H1 (cell line): ENCODE measurements at regions not wholly inside any gene's neighbourhood (a gene's known extent, or its start where the extent isn't known, plus 50 kb on each side); places are given as distances from the start of the nearest gene placed in this dataset.

ENCODE experiments used
- GTF2F1 ChIP-seq: IDR thresholded peaks from 2 replicates; pipeline ENCODE4 v1.6.1; 2012; ENCODE audit warnings: low read depth, low read length, improper control_type of control experiment, borderline replicate concordance
- JUND ChIP-seq: IDR thresholded peaks from 2 replicates; pipeline ENCODE4 v1.6.1; 2011; ENCODE audit warnings: mild to moderate bottlenecking, improper control_type of control experiment, low read length
- MAX ChIP-seq: IDR thresholded peaks from 2 replicates; pipeline ENCODE4 v1.6.1; 2012; ENCODE audit warnings: inconsistent platforms
- TEAD4 ChIP-seq: IDR thresholded peaks from 2 replicates; pipeline ENCODE4 v1.6.1; 2012; ENCODE audit warnings: low read depth, low read length, inconsistent platforms, mixed read lengths
- TF ChIP-seq, protein P1 (sequence below), 3 experiments: IDR thresholded peaks; 1 replicate in 2 of 3; 2 replicates in 1 of 3; pipeline versions ENCODE4 v1.5.1 to v1.6.1; 2011; ENCODE audit warnings: low read length in 3 of 3, mild to moderate bottlenecking in 3 of 3, inconsistent platforms in 2 of 3, low read depth in 1 of 3, moderate library complexity in 1 of 3; ENCODE audit not compliant: insufficient read depth in 1 of 3; ENCODE audit errors: control extremely low read depth in 1 of 3

DNA sequence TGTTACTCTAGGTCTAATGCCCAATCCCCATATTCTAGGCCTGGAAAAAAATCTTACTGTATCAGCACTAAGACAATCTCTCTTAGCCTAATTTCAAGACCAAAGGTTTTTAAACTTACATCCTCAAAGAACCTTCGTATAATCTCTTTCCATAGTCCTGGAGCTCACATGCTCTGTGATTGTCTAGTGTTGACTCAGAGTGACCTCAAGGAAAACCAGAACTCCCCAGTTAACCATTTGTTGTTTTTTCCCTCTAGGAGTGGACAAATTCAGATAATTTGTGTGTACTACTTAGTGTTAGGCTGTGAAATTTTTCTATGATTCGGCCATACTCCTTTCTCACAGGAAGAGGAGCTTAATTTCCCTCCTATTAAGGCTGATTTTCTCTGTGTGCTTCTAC lies 536.1 kb downstream of the SLC4A3 start:
- TF ChIP-seq TEAD4 (no peak), MAX (no peak), GTF2F1 (no peak), JUND (no peak)
- TF ChIP-seq, protein P1, sequence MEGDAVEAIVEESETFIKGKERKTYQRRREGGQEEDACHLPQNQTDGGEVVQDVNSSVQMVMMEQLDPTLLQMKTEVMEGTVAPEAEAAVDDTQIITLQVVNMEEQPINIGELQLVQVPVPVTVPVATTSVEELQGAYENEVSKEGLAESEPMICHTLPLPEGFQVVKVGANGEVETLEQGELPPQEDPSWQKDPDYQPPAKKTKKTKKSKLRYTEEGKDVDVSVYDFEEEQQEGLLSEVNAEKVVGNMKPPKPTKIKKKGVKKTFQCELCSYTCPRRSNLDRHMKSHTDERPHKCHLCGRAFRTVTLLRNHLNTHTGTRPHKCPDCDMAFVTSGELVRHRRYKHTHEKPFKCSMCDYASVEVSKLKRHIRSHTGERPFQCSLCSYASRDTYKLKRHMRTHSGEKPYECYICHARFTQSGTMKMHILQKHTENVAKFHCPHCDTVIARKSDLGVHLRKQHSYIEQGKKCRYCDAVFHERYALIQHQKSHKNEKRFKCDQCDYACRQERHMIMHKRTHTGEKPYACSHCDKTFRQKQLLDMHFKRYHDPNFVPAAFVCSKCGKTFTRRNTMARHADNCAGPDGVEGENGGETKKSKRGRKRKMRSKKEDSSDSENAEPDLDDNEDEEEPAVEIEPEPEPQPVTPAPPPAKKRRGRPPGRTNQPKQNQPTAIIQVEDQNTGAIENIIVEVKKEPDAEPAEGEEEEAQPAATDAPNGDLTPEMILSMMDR (IDR thresholded peaks at IDR 0.05; ENCODE audit: control extremely low read depth in 1 of 3, insufficient read depth in 1 of 3, low read depth in 1 of 3, low read length in 3 of 3) = no peak
